ENCODE measurements at regions not wholly inside any gene's neighbourhood (a gene's known extent, or its start where the extent isn't known, plus 50 kb on each side); places are given as distances from the start of the nearest gene placed in this dataset.

DNA sequence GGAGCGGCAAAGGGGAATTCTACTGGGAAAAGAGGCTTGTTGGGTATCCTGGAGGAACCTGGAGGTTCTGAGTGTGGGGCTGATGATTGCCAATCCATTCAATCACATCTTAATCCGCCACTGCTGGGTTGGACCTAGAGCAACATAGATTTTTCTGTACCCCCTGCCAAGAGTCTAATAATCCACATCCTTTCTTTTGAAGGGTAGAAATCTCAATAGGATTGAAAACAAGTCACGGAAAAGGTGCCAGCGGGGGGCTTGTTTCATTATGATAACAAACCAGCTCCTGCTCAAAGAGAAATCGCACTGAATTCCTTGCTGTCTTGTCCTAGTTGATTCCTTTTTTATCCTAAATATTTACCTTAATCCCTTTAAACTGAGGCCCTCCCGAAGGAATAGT lies 528.5 kb downstream of the ADGRL2 start:
- DNase-seq = no peak
- H3K36me3 Mint-ChIP-seq (ENCODE audit: insufficient read depth) = no peaks in the 10 kb centered on the region
- ATAC-seq = no peak
- no peak overlapping the region for H3K4me3 Mint-ChIP-seq
- peaks cover 8% of the 10 kb centered on the region for H3K9me3 Mint-ChIP-seq
- H3K4me1 Mint-ChIP-seq (ENCODE audit: low read depth) = no peaks in the 10 kb centered on the region
- H3K27me3 Mint-ChIP-seq (ENCODE audit: low read depth) = no peaks in the 10 kb centered on the region

DNA sequence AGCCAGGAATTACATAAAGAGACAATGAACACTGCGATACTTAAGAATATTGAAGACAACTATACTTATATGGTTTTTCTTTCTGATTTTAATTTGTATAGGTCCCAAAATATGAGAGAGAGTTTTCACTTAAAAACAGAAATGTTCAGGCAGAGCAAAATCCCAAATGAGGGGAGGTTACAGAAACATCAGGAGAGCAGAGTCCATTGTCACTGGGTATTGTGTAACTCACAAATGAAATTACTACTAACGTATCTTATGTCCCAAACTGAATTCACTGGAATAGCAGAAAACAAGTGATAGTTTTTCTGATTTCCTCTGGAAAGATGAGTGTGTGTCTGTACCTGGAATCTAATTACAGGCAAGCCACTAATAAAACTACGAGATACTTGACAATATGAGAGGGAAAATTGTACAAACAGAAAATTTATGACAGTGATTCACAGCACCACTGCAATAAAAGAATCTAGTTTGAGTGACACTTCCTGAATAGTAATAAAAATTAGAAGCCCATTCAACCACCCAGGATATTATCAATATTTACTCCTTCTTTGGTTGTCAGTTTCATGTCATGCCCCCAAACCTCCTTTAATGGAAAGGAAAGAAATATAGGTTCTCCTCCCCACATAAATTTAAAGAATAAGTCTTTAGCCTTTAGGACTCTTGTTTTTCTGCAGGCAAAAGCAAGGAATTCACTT lies 522.6 kb downstream of the ADGRL2 start:
- Mint-ChIP-seq H3K9me3 (no peaks in the 10 kb centered on the region), H3K27me3 (ENCODE audit: low read depth) (no peaks in the 10 kb centered on the region), H3K4me1 (ENCODE audit: low read depth) (no peaks in the 10 kb centered on the region), H3K36me3 (ENCODE audit: insufficient read depth) (no peaks in the 10 kb centered on the region), H3K4me3 (no peak overlapping the region)
- ATAC-seq = no peak
- no peak for DNase-seq

DNA sequence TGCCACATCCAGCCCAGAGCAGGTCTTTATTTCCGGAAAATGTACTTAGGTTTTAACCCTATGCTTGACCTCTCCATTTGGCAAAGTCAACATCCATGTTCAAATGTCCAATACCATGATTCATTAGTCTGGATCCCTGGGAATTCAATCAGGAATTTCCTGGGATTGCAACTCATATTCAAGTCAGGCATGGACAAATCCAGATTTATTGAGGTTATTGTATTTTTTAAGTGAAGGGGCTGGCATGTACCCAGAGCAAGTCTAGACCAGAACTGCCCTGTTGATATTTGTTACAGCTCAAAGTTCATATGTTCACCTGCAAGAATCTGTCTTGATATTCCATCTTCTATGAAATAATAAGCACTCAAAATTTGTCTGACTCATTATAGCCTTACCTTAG lies 521.1 kb downstream of the ADGRL2 start:
- no peaks in the 10 kb centered on the region for H3K27me3 Mint-ChIP-seq (ENCODE audit: low read depth)
- DNase-seq (no peak), ATAC-seq (no peak)
- H3K4me1 Mint-ChIP-seq (ENCODE audit: low read depth) = no peaks in the 10 kb centered on the region
- no peak overlapping the region for H3K4me3 Mint-ChIP-seq
- H3K9me3 Mint-ChIP-seq = no peaks in the 10 kb centered on the region
- H3K36me3 Mint-ChIP-seq (ENCODE audit: insufficient read depth) = no peaks in the 10 kb centered on the region

GRCh38 chr1:82319546-82319945 lies 518.8 kb downstream of the ADGRL2 start:
- no peak overlapping the region for H3K4me3 Mint-ChIP-seq
- H3K36me3 Mint-ChIP-seq (ENCODE audit: insufficient read depth) = no peaks in the 10 kb centered on the region
- ATAC-seq (no peak), DNase-seq (no peak)
- H3K9me3 Mint-ChIP-seq = no peaks in the 10 kb centered on the region
- H3K27me3 Mint-ChIP-seq (ENCODE audit: low read depth) = no peaks in the 10 kb centered on the region
- H3K4me1 Mint-ChIP-seq (ENCODE audit: low read depth) = no peaks in the 10 kb centered on the region

DNA sequence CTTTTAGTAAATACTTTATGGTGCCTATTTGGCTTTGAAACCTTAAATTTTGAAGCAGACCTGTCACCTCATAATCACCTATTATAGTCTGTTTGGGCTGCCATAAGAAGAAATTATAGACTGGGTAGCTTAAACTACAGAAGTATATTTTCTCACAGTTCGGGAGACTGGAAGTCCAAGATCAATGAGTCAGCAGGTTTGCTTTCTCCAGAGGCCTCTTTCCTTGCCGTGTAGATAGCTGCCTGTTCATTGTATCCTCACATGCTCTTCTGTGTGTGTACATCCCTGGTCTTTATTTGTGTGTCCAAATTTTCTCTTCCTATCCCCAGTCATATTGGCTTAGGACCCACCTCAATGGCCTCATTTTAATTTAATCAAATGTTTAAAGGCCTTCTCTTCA lies 518.2 kb downstream of the ADGRL2 start:
- no peak for ATAC-seq
- no peaks in the 10 kb centered on the region for H3K27me3 Mint-ChIP-seq (ENCODE audit: low read depth)

GRCh38 chr1:82318265-82318664 lies 517.5 kb downstream of the ADGRL2 start:
- Mint-ChIP-seq H3K36me3 (ENCODE audit: insufficient read depth) (no peaks in the 10 kb centered on the region), H3K27me3 (ENCODE audit: low read depth) (no peaks in the 10 kb centered on the region), H3K4me3 (no peak overlapping the region), H3K9me3 (no peaks in the 10 kb centered on the region), H3K4me1 (ENCODE audit: low read depth) (no peaks in the 10 kb centered on the region)
- ATAC-seq (no peak), DNase-seq (no peak)

More for the DNA sequence above, 518.2 kb downstream of the ADGRL2 start:
- no peaks in the 10 kb centered on the region for H3K9me3 Mint-ChIP-seq
- no peak for DNase-seq
- H3K4me3 Mint-ChIP-seq = no peak overlapping the region
- no peaks in the 10 kb centered on the region for H3K4me1 Mint-ChIP-seq (ENCODE audit: low read depth)
- H3K36me3 Mint-ChIP-seq (ENCODE audit: insufficient read depth) = no peaks in the 10 kb centered on the region

DNA sequence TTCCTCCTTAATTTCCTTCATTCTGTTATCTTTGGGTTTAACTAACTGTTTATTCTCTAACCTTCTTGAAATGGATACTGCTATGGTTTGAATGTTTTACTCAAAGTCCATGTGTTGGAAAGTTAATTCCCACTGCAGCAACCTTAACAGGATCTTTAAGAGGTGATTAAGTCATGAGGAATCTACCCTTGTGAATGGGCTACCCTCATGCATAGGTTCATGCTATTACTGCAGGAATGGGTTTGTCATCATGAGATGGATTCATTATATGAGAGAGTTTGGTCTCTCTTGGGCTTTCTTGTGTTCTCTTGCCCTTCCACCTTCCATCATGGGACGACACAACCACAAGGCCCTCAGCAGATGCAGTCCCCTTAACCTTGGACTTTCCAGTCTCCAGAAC lies 516.9 kb downstream of the ADGRL2 start:
- Mint-ChIP-seq H3K9me3 (no peaks in the 10 kb centered on the region), H3K4me1 (ENCODE audit: low read depth) (no peaks in the 10 kb centered on the region), H3K36me3 (ENCODE audit: insufficient read depth) (no peaks in the 10 kb centered on the region), H3K4me3 (no peak overlapping the region), H3K27me3 (ENCODE audit: low read depth) (no peaks in the 10 kb centered on the region)
- no peak for ATAC-seq
- DNase-seq = no peak

DNA sequence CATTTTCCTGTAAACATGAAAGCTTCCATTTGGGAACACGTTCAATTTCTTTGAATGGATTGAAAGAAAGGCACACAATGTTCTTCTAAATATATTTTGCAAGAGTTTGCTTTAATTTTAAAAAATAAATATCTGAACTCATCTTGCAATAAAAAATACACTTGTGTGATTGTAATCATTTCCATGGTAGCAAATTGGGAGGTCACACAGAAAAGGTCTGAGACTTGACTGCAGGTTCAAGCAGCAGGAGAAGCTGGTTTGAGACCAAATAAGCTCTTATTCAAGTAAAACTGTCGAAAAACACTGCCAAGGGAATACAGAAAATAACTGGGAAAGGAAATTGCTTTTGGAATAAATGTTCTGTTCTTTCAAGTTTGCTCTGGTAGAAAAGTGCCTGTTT lies 498.9 kb downstream of the ADGRL2 start:
- no peaks in the 10 kb centered on the region for H3K36me3 Mint-ChIP-seq (ENCODE audit: insufficient read depth)
- ATAC-seq = no peak
- H3K9me3 Mint-ChIP-seq = no peaks in the 10 kb centered on the region
- peaks cover 2% of the 10 kb centered on the region for H3K27me3 Mint-ChIP-seq (ENCODE audit: low read depth)
- no peaks in the 10 kb centered on the region for H3K4me1 Mint-ChIP-seq (ENCODE audit: low read depth)
- H3K4me3 Mint-ChIP-seq = no peak overlapping the region
- no peak for DNase-seq

- Mint-ChIP-seq H3K9me3 (no peaks in the 10 kb centered on the region), H3K4me1 (ENCODE audit: low read depth) (no peaks in the 10 kb centered on the region), H3K36me3 (ENCODE audit: insufficient read depth) (no peaks in the 10 kb centered on the region), H3K4me3 (no peak overlapping the region), H3K27me3 (ENCODE audit: low read depth) (peaks cover 2% of the 10 kb centered on the region)
- DNase-seq (no peak), ATAC-seq (no peak)
Observed at GRCh38 chr1:82299056-82299455, 498.3 kb downstream of the ADGRL2 start.

DNA sequence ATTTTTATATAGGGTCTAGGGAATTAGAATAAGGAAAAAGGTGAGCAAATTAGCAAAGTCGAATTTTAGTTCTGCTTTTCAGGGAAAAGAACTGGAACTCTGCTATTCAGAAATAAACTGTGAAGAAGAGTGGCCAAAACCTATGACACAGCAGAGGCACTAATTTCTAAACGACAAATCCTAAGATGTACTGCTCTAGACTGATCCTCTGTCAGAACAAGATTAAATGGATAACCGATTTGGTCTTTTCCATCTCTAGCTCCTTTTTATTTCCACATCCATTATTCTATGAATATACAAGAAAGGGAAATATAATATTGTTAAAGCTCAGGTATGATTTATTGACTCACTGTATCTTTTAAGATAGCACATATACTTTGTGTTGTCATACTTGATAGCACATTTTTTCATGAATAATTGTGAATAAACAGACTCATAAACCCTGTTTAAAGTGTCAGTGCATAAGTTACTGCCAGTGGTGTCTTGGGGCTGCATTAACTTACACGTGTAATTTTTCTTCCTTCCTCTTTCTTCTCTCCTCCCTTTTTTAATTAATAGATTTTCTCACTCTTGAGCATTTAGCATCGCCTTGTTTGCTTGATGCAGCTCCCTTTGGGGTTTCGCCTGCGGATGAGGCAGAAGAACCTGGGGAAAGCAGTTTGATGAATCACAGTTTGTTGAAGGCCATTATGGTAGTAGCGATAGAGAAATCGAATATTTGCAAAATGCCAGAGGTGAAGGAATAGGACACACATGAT lies 496.6 kb downstream of the ADGRL2 start:
- DNase-seq (no peak), ATAC-seq (no peak)
- H3K36me3 Mint-ChIP-seq (ENCODE audit: insufficient read depth) = no peaks in the 10 kb centered on the region
- no peaks in the 10 kb centered on the region for H3K9me3 Mint-ChIP-seq
- no peaks in the 10 kb centered on the region for H3K4me1 Mint-ChIP-seq (ENCODE audit: low read depth)
- H3K4me3 Mint-ChIP-seq = no peak overlapping the region
- peaks cover 2% of the 10 kb centered on the region for H3K27me3 Mint-ChIP-seq (ENCODE audit: low read depth)

DNA sequence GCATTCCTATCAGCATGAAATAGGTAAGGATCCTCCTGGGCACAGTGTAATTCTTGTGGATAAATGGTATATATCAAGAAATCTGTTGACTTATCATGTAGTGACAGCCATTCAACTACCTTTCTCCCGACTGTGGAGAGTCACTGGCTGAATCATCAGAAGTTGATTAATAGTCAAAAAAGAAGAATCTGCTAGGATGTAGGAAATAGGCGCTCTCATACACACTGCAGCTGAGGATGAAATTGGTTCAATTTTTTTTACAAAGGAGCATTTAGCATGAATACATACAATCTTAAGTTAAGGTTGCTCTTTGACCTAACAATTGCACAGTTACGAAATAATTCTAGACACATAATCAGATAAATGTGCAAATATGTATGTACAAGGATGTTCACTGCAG lies 486.8 kb downstream of the ADGRL2 start:
- no peaks in the 10 kb centered on the region for H3K36me3 Mint-ChIP-seq (ENCODE audit: insufficient read depth)
- H3K4me1 Mint-ChIP-seq (ENCODE audit: low read depth) = no peaks in the 10 kb centered on the region
- H3K27me3 Mint-ChIP-seq (ENCODE audit: low read depth) = no peaks in the 10 kb centered on the region
- ATAC-seq = no peak
- no peak overlapping the region for H3K4me3 Mint-ChIP-seq
- DNase-seq = no peak
- H3K9me3 Mint-ChIP-seq = peaks cover 5% of the 10 kb centered on the region

DNA sequence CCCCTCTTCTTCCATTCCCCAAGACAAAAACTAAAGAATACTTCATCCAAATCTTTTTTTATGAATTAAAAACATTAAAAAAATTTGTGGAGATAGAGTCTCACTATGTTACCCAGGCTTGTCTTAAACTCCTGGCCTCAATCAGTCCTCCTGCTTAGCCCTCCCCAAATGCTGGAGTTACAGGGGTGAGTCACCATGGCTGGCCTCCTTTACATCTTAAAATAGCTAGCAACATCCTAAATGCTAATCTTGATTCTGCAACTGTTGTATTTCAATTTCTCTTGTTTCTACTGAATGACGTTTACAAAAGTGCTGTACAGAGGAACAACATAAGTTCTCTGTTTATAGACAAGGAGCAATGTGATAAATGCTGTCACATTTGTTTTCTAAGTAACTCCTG lies 483.5 kb downstream of the ADGRL2 start:
- ATAC-seq (no peak), DNase-seq (no peak)
- Mint-ChIP-seq H3K4me1 (ENCODE audit: low read depth) (no peaks in the 10 kb centered on the region), H3K27me3 (ENCODE audit: low read depth) (no peaks in the 10 kb centered on the region), H3K4me3 (no peak overlapping the region), H3K36me3 (ENCODE audit: insufficient read depth) (no peaks in the 10 kb centered on the region), H3K9me3 (peaks cover 6% of the 10 kb centered on the region)

- Mint-ChIP-seq H3K36me3 (ENCODE audit: insufficient read depth) (no peaks in the 10 kb centered on the region), H3K9me3 (peaks cover 6% of the 10 kb centered on the region), H3K4me3 (no peak overlapping the region), H3K4me1 (ENCODE audit: low read depth) (no peaks in the 10 kb centered on the region), H3K27me3 (ENCODE audit: low read depth) (no peaks in the 10 kb centered on the region)
- DNase-seq (no peak), ATAC-seq (no peak)
Observed at GRCh38 chr1:82279241-82279640, 478.5 kb downstream of the ADGRL2 start.

DNA sequence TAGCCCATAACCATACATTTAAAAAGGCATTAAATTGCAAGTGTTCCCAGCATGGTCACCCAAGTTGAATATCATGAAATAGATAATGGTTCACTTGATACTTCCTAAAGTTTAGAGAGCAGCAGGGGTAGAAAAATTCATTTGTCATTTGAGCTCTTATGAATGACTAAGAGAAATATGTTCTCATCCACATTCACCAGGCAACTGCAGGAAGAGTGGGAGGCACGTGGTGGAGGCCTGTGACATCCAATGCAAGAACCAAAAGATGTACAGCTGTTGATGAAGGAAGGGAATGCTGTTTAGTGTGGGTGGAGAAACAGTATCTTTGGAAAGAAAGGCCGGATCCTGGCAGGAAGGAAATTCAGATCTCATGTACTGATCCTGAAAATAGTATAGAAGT lies 473.1 kb downstream of the ADGRL2 start:
- no peaks in the 10 kb centered on the region for H3K36me3 Mint-ChIP-seq (ENCODE audit: insufficient read depth)
- H3K4me1 Mint-ChIP-seq (ENCODE audit: low read depth) = no peaks in the 10 kb centered on the region
- ATAC-seq (no peak), DNase-seq (no peak)
- H3K4me3 Mint-ChIP-seq = no peak overlapping the region
- peaks cover 3% of the 10 kb centered on the region for H3K9me3 Mint-ChIP-seq
- H3K27me3 Mint-ChIP-seq (ENCODE audit: low read depth) = no peaks in the 10 kb centered on the region

DNA sequence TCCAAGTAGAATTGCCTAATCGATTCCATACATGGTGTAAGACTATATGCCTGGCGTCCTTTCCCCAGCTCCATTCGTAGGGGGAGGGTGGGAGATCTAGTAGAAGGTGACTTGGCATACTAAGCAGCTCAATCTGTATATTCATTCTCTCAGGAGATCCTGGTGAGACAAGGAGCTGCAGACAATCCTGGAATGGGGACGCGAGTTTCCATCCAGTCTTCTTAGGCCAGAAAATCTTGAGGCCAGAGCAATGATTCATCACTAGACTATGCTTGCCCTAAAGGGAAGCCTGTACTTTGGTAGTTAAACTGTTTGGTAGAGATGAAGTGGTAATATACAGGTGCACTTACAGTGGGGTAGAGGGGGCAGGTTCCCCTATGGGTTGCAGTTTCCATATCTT lies 468.7 kb downstream of the ADGRL2 start:
- Mint-ChIP-seq H3K9me3 (peaks cover 3% of the 10 kb centered on the region), H3K4me1 (ENCODE audit: low read depth) (no peaks in the 10 kb centered on the region), H3K36me3 (ENCODE audit: insufficient read depth) (no peaks in the 10 kb centered on the region), H3K27me3 (ENCODE audit: low read depth) (no peaks in the 10 kb centered on the region), H3K4me3 (no peak overlapping the region)
- no peak for DNase-seq
- no peak for ATAC-seq
